Endothelial cell of umbilical vein (primary cell): ENCODE measurements at regions not wholly inside any gene's neighbourhood (a gene's known extent, or its start where the extent isn't known, plus 50 kb on each side); places are given as distances from the start of the nearest gene placed in this dataset.

Source experiments
- BruUV-seq: library from RNA; stranded (reverse); fragments of 400-500 nt; replicated peaks from 2 replicates; lab custom pipeline; 2021; lab: Mats Ljungman, UMichigan
- CTCF ChIA-PET: fragments of 300-600, 350-600 bp; sonication (Branson Sonifier 250); formaldehyde crosslinking; loops from one replicate; lab custom pipeline; 2021; ENCODE audit warnings: antibody characterized with exemption, inconsistent platforms; lab: Charles Lee
- POLR2A ChIA-PET: fragments of 300-600, 350-600 bp; sonication (Branson Sonifier 250); formaldehyde crosslinking; loops from one replicate; lab custom pipeline; 2021; ENCODE audit warnings: antibody characterized with exemption, inconsistent platforms; lab: Charles Lee
- DNase-seq: peaks from one replicate; pipeline ENCODE4 v3.0.0-alpha.2; 2011; ENCODE audit warnings: low read depth, low spot score
- FAIRE-seq: peaks from 2 replicates; lab custom pipeline; 2011; peaks lifted over from hg19 to GRCh38; lab: Jason Lieb, UNC
- H2AFZ ChIP-seq: 2 replicates; pipeline ENCODE4 v1.6.0; 2012; ENCODE audit warnings: low read depth, low read length, control low read depth, inconsistent platforms
- H3K27ac ChIP-seq: 2 replicates; pipeline ENCODE4 v1.5.1; 2011; ENCODE audit warnings: low read depth, mild to moderate bottlenecking, control low read depth, low read length, moderate library complexity; ENCODE audit not compliant: insufficient read depth
- H3K27me3 ChIP-seq, 2 experiments: 2 replicates each; pipeline versions ENCODE4 v1.6.0 to v1.6.1; 2011; ENCODE audit warnings: low read length in 2 of 2, mixed read lengths in 1 of 2; ENCODE audit not compliant: control insufficient read depth in 2 of 2, insufficient read depth in 2 of 2
- H3K36me3 ChIP-seq, 2 experiments: 2 replicates in 1 of 2; 3 replicates in 1 of 2; pipeline ENCODE4 v1.5.1; 2011; ENCODE audit warnings: low read length in 2 of 2, mild to moderate bottlenecking in 1 of 2, moderate library complexity in 1 of 2; ENCODE audit not compliant: control insufficient read depth in 2 of 2, insufficient read depth in 2 of 2; ENCODE audit errors: extremely low read depth in 1 of 2
- H3K4me1 ChIP-seq: 3 replicates; pipeline ENCODE4 v1.5.1; 2011; ENCODE audit warnings: mild to moderate bottlenecking, low read length; ENCODE audit not compliant: control insufficient read depth, insufficient read depth; ENCODE audit errors: extremely low read depth
- H3K4me2 ChIP-seq: 2 replicates; pipeline ENCODE4 v1.6.1; 2011; ENCODE audit warnings: low read length, control low read depth, mixed read lengths; ENCODE audit not compliant: insufficient read depth
- H3K4me3 ChIP-seq, 3 experiments: fragments of 200-600 bp in 1 of 3; sonication (generic), shearing (Covaris generic) in 1 of 3; replicated peaks in 1 of 3; 2 replicates each; pipeline ENCODE4 v1.5.1; 2011 to 2016; ENCODE audit warnings: control low read depth in 3 of 3, low read length in 3 of 3, mild to moderate bottlenecking in 2 of 3, inconsistent platforms in 1 of 3, low read depth in 1 of 3, moderate library complexity in 1 of 3; ENCODE audit not compliant: insufficient read depth in 1 of 3
- H3K79me2 ChIP-seq: 2 replicates; pipeline ENCODE4 v1.6.0; 2012; ENCODE audit warnings: low read length, inconsistent platforms; ENCODE audit not compliant: control insufficient read depth, insufficient read depth
- H3K9ac ChIP-seq: replicated peaks from 2 replicates; pipeline ENCODE3; 2011; ENCODE audit warnings: low read length, control low read depth; ENCODE audit not compliant: insufficient read depth; ENCODE audit errors: extremely low read depth
- H3K9me1 ChIP-seq: replicated peaks from 3 replicates; pipeline ENCODE4 v1.6.0; 2011; ENCODE audit warnings: mild to moderate bottlenecking, low read length; ENCODE audit not compliant: control insufficient read depth, insufficient read depth; ENCODE audit errors: extremely low read depth
- H3K9me3 ChIP-seq: replicated peaks from 2 replicates; pipeline ENCODE4 v1.5.1; 2012; ENCODE audit warnings: low read length, inconsistent platforms; ENCODE audit not compliant: control insufficient read depth, insufficient read depth
- H4K20me1 ChIP-seq: replicated peaks from 2 replicates; pipeline ENCODE3; 2011; ENCODE audit warnings: mild to moderate bottlenecking, low read length; ENCODE audit not compliant: control insufficient read depth, insufficient read depth; ENCODE audit errors: extremely low read depth
- CTCF ChIP-seq, 2 donors: IDR thresholded peaks; 1 replicate in 1 of 2; 2 replicates in 1 of 2; pipeline ENCODE4 v1.5.1; 2011; ENCODE audit warnings: low read length in 2 of 2, mild to moderate bottlenecking in 2 of 2, moderate library complexity in 2 of 2, control low read depth in 1 of 2, inconsistent platforms in 1 of 2, low read depth in 1 of 2; ENCODE audit not compliant: insufficient read depth in 1 of 2; ENCODE audit errors: extremely low read depth in 1 of 2
- EZH2 ChIP-seq: IDR thresholded peaks from 2 replicates; pipeline ENCODE4 v1.6.1; 2012; ENCODE audit warnings: borderline replicate concordance, low read depth, mild to moderate bottlenecking, moderate library complexity, low read length, inconsistent platforms; ENCODE audit not compliant: severe bottlenecking
- FOS ChIP-seq: IDR thresholded peaks from 2 replicates; pipeline ENCODE4 v1.6.1; 2011; ENCODE audit warnings: mild to moderate bottlenecking, low read length, moderate library complexity, borderline replicate concordance; ENCODE audit not compliant: insufficient read depth
- GATA2 ChIP-seq: IDR thresholded peaks from 2 replicates; pipeline ENCODE4 v1.7.0; 2011; ENCODE audit warnings: low read depth, mild to moderate bottlenecking, moderate library complexity, mixed read lengths, low read length; ENCODE audit not compliant: insufficient read length, insufficient read depth
- JUN ChIP-seq: IDR thresholded peaks from 2 replicates; pipeline ENCODE4 v1.6.1; 2011; ENCODE audit warnings: borderline replicate concordance, low read depth; ENCODE audit not compliant: insufficient read length, insufficient read depth
- MAX ChIP-seq: IDR thresholded peaks from 2 replicates; pipeline ENCODE4 v1.6.1; 2011; ENCODE audit not compliant: insufficient read depth, insufficient read length
- MYC ChIP-seq: IDR thresholded peaks from one replicate; pipeline ENCODE4 v1.6.1; 2011; ENCODE audit warnings: mild to moderate bottlenecking, low read depth, low read length
- POLR2A ChIP-seq: IDR thresholded peaks from 2 replicates; pipeline ENCODE4 v1.6.1; 2012; ENCODE audit warnings: low read depth, mild to moderate bottlenecking, control low read depth, low read length
- POLR2AphosphoS5 ChIP-seq: IDR thresholded peaks from 2 replicates; pipeline ENCODE4 v1.6.1; 2012; ENCODE audit warnings: low read depth, mild to moderate bottlenecking, control low read depth, low read length, moderate library complexity; ENCODE audit not compliant: insufficient read depth
- dilution Hi-C: fragments of 300-500 bp; cut with MboI; formaldehyde crosslinking; loops from one replicate; pipeline ENCODE4 v1.15.0; 2019; ENCODE audit warnings: low sequenced_read_pairs; ENCODE audit not compliant: extremely low pct_ligation_motif_present
- intact Hi-C: fragments of 100-400 bp; cut with micrococcal nuclease; formaldehyde crosslinking; loops from one replicate; pipeline ENCODE4 v1.10.0; 2022

- H3K9me3 ChIP-seq = no peaks in the 10 kb centered on the region
- TF ChIP-seq FOS = no peak
- TF ChIP-seq JUN = no peak
- no peak for TF ChIP-seq GATA2
- no peak for TF ChIP-seq POLR2AphosphoS5
- no peak for TF ChIP-seq CTCF (IDR thresholded peaks at IDR 0.05; ENCODE audit: extremely low read depth in 1 of 2, insufficient read depth in 1 of 2, low read depth in 1 of 2, low read length in 2 of 2)
- no peak for TF ChIP-seq POLR2A
- TF ChIP-seq EZH2 = no peak
- TF ChIP-seq MAX = no peak
- no peak for TF ChIP-seq MYC
- no peak overlapping the region for H3K27ac ChIP-seq
- BruUV-seq = no TSS peak
- DNase-seq (no peak), FAIRE-seq (no peak)
- no peaks in the 10 kb centered on the region for H3K79me2 ChIP-seq
- H4K20me1 ChIP-seq = no peaks in the 10 kb centered on the region
- dilution Hi-C loops = no loop called here
- ChIA-PET CTCF (no interaction called here), POLR2A (no interaction called here)
- H2AFZ ChIP-seq = no peak overlapping the region
- H3K27me3 ChIP-seq = no peaks in the 10 kb centered on the region
- H3K9ac ChIP-seq = no peak overlapping the region
- no peak overlapping the region for H3K4me2 ChIP-seq
- H3K36me3 ChIP-seq = no peaks in the 10 kb centered on the region
- intact Hi-C loops = no loop called here
- no peaks in the 10 kb centered on the region for H3K9me1 ChIP-seq
- no peak overlapping the region for H3K4me3 ChIP-seq
- no peaks in the 10 kb centered on the region for H3K4me1 ChIP-seq
Measured at GRCh38 chr5:144030904-144031303, 139.6 kb downstream of the YIPF5 start.
